Mucosa of descending colon (tissue), 3 donors: ENCODE measurements at regions not wholly inside any gene's neighbourhood (a gene's known extent, or its start where the extent isn't known, plus 50 kb on each side); places are given as distances from the start of the nearest gene placed in this dataset.

Source experiments
- ATAC-seq: fragments of 200-7000 bp; cut with Tn5 transposase; one replicate; pipeline ENCODE4 v1.9.1; 2020; ENCODE audit warnings: mild to moderate bottlenecking, moderate library complexity
- DNase-seq, 3 donors: peaks; one replicate each; pipeline ENCODE4 v3.0.0-alpha.2; 2020
- H3K36me3 ChIP-seq: fragments of 200-600 bp; one replicate; pipeline ENCODE4 v1.8.0; 2021; ENCODE audit warnings: low read depth, mild to moderate bottlenecking
- H3K4me1 ChIP-seq: fragments of 200-600 bp; one replicate; pipeline ENCODE4 v1.8.0; 2021; ENCODE audit warnings: low read depth, mild to moderate bottlenecking
- H3K4me3 ChIP-seq: fragments of 200-600 bp; one replicate; pipeline ENCODE4 v1.8.0; 2021; ENCODE audit warnings: mild to moderate bottlenecking
- H3K9me3 ChIP-seq: fragments of 200-600 bp; one replicate; pipeline ENCODE4 v1.8.0; 2021; ENCODE audit warnings: mild to moderate bottlenecking
- CTCF ChIP-seq: fragments of 200-600 bp; IDR thresholded peaks from one replicate; pipeline ENCODE4 v1.8.0; 2022; ENCODE audit warnings: antibody characterized with exemption, mild to moderate bottlenecking
- intact Hi-C, 2 donors: fragments of 100-400 bp; cut with DNase I in 1 of 2; cut with micrococcal nuclease in 1 of 2; formaldehyde crosslinking; loops; one replicate each; pipeline versions ENCODE4 v1.11.0 to v1.11.1; 2022; cut with DNase I, micrococcal nuclease
- donor health status: DM: no; HTN: no; CAD: no; lungs with moderate emphysema.
- donor health status: DM: no; HTN: no; CAD: no.
- donor health status: DM: no; HTN: yes; CAD: no.

GRCh38 chr17:52678211-52678610, 519.7 kb upstream of the CA10 start:
- ATAC-seq (no peak), DNase-seq (no peak)
- no peak overlapping the region for H3K4me3 ChIP-seq
- peaks cover 6% of the 10 kb centered on the region for H3K9me3 ChIP-seq
- intact Hi-C loops = no loop called here
- H3K4me1 ChIP-seq = no peaks in the 10 kb centered on the region
- no peak for TF ChIP-seq CTCF
- no peaks in the 10 kb centered on the region for H3K36me3 ChIP-seq

GRCh38 chr17:52674686-52675085, 516.2 kb upstream of the CA10 start:
- no peak overlapping the region for H3K4me3 ChIP-seq
- H3K4me1 ChIP-seq = no peaks in the 10 kb centered on the region
- no peak for TF ChIP-seq CTCF
- ATAC-seq (no peak), DNase-seq (no peak)
- intact Hi-C loops = no loop called here
- peaks cover 3% of the 10 kb centered on the region for H3K9me3 ChIP-seq
- H3K36me3 ChIP-seq = no peaks in the 10 kb centered on the region

GRCh38 chr17:52673791-52674190, 515.3 kb upstream of the CA10 start:
- no peak for TF ChIP-seq CTCF
- no peak for ATAC-seq
- Histone ChIP-seq H3K36me3 (no peaks in the 10 kb centered on the region), H3K4me1 (no peaks in the 10 kb centered on the region), H3K4me3 (no peak overlapping the region), H3K9me3 (no peaks in the 10 kb centered on the region)
- intact Hi-C loops = no loop called here
- no peak for DNase-seq

GRCh38 chr17:52666264-52666663, 507.8 kb upstream of the CA10 start:
- intact Hi-C loops = no loop called here
- H3K4me3 ChIP-seq = no peak overlapping the region
- ATAC-seq (no peak), DNase-seq (no peak)
- H3K4me1 ChIP-seq = no peaks in the 10 kb centered on the region
- no peak for TF ChIP-seq CTCF
- H3K9me3 ChIP-seq = peaks cover 8% of the 10 kb centered on the region
- H3K36me3 ChIP-seq = no peaks in the 10 kb centered on the region

GRCh38 chr17:52660692-52661091, 502.2 kb upstream of the CA10 start:
- no peak for ATAC-seq
- intact Hi-C loops = no loop called here

More at GRCh38 chr17:52660692-52661091, 502.2 kb upstream of the CA10 start:
- H3K36me3 ChIP-seq = no peaks in the 10 kb centered on the region
- no peak for DNase-seq
- no peak for TF ChIP-seq CTCF
- no peak overlapping the region for H3K4me3 ChIP-seq
- no peaks in the 10 kb centered on the region for H3K4me1 ChIP-seq
- no peaks in the 10 kb centered on the region for H3K9me3 ChIP-seq
